ENCODE measurements at regions not wholly inside any gene's neighbourhood (a gene's known extent, or its start where the extent isn't known, plus 50 kb on each side); places are given as distances from the start of the nearest gene placed in this dataset.

DNA sequence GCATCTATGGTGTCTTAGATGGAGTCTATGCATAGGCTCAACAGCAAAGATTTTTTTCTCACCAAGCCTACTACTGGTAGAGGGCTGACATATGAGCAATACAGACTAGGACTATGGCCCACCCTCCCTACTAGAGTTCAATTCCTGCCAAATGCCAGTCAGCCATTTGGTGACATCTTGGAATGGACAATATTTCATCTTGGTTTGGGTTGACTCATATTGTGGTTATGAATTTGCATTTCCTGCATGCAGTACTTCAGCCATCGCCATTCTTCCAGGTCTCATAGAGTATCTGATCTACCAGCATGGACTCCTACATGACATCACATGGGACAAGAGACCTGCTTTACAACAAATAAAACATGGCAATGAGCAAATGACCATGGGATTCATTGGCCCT lies 778.1 kb upstream of the SOX9 start:
- DNase-seq (ENCODE audit: low read depth) = no peak
- TF ChIP-seq, protein P1, sequence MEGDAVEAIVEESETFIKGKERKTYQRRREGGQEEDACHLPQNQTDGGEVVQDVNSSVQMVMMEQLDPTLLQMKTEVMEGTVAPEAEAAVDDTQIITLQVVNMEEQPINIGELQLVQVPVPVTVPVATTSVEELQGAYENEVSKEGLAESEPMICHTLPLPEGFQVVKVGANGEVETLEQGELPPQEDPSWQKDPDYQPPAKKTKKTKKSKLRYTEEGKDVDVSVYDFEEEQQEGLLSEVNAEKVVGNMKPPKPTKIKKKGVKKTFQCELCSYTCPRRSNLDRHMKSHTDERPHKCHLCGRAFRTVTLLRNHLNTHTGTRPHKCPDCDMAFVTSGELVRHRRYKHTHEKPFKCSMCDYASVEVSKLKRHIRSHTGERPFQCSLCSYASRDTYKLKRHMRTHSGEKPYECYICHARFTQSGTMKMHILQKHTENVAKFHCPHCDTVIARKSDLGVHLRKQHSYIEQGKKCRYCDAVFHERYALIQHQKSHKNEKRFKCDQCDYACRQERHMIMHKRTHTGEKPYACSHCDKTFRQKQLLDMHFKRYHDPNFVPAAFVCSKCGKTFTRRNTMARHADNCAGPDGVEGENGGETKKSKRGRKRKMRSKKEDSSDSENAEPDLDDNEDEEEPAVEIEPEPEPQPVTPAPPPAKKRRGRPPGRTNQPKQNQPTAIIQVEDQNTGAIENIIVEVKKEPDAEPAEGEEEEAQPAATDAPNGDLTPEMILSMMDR (IDR thresholded peaks at IDR 0.05; ENCODE audit: control insufficient read depth, extremely low read depth, insufficient read depth) = no peak

DNA sequence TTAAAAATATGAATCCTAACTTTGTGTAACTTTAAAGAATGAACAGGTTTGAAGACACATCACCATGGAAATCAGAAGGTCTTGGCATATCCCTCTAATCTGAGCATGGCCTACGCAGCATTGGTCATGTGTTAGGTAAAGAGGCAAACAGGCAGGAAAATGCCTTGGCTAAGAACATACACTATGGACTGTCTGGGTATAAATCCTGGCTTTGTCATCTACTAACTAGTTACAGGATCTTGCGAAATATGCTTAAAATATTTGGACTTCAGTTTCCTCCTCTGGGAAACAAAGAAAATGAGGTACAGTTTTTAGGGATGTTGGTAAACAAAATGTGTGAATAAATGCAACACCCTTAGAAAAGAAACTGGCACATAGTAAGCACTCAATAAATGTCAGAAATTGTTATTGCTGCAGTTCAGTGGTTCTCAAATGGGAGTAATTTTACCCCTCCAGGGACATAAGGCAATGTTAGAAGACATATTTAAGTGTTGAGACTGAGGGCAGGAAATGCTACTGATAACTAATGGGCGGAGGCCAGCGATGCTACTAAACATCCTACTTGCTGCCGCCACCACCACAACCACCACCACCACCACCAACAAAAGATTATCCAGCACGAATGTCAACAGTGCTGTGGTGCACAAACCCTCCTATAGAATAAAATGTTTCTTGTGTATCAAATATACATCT lies 770.8 kb upstream of the SOX9 start:
- TF ChIP-seq, protein P1 (IDR thresholded peaks at IDR 0.05; ENCODE audit: control insufficient read depth, extremely low read depth, insufficient read depth) = no peak
- no peak overlapping the region for H3K4me3 ChIP-seq (ENCODE audit: low read depth, low read length)
- no peak for DNase-seq (ENCODE audit: low read depth)

More for the DNA sequence above, 778.1 kb upstream of the SOX9 start:
- H3K4me3 ChIP-seq (ENCODE audit: low read depth, low read length) = no peak overlapping the region

DNA sequence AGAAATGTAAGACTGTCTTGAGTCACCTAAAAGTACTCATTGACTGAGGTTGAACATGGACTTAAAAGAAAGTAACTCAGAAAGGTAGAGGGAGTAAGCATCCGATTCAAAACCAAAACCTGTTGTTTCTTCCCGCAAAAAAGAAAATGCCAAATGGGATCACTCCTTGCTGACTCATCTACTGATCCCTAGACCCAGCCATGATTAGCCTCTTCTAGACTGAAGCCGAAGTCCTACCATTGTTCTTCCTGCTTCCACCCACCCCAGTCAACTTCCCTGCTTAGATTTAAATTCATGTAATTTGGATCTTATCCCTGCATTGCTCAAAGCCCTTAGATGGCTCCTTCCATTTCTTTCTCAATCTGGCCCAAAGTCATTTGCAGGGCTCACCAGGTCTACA lies 760.5 kb upstream of the SOX9 start:
- no peak for DNase-seq (ENCODE audit: low read depth)
- TF ChIP-seq, protein P1 (IDR thresholded peaks at IDR 0.05; ENCODE audit: control insufficient read depth, extremely low read depth, insufficient read depth) = no peak
- no peak overlapping the region for H3K4me3 ChIP-seq (ENCODE audit: low read depth, low read length)

DNA sequence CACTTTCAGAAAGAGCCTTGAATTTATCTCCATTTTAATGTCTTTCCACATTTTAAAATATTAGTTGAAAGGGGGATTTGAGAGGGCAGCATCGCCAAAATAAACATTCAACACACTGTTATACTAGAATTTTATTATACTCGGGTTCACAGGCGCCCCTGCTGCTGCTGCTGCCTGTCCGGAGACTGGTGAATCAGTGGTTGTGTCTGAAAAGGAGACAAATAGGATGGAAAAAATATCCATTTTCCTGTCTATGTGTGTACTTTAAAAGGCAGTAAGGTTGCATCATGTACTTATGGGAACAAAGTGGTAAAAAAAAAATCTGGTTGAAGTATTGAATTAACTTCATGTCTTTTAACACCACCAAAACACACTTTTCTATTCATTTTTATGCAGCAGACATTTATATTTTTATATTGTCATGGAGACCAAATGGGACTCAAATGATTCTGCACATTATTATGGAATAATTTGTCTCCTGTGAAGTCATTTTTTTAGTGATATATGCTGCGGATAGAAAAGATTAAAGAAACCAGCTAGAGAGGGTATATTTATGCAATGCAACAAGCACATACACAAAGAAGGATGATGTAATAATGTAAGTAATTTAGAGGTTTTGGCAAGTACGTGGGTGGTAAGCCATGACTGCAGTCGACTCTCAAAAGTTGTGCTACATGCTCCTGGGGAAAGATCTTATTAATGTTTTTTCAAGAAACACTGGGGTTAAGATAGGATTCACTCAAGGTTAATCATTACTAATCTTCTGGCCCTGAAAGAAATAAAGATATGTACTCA lies 759.0 kb upstream of the SOX9 start:
- H3K4me3 ChIP-seq (ENCODE audit: low read depth, low read length) = no peak overlapping the region
- no peak for DNase-seq (ENCODE audit: low read depth)
- TF ChIP-seq, protein P1 (IDR thresholded peaks at IDR 0.05; ENCODE audit: control insufficient read depth, extremely low read depth, insufficient read depth) = no peak

DNA sequence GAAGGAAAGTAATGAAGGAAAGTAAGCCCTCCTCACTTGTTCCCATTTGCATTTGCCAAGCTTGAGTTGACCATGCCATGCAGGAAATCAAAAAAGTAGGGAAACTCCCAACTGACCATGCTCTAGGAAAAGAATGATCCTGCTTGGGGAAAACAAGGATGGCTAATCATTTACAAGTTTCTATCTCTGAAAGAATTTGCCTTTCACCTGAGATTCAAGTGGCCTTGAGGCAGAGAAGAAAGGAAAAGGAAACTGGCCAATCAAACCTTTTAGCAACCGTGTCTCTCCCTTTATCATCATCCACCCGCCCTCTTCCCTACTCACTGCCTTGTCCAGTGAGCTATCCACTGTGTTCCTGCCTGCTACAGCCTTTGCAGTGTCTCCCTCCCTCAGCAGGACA lies 757.2 kb upstream of the SOX9 start:
- H3K4me3 ChIP-seq (ENCODE audit: low read depth, low read length) = no peak overlapping the region
- TF ChIP-seq, protein P1 (IDR thresholded peaks at IDR 0.05; ENCODE audit: control insufficient read depth, extremely low read depth, insufficient read depth) = no peak
- no peak for DNase-seq (ENCODE audit: low read depth)

DNA sequence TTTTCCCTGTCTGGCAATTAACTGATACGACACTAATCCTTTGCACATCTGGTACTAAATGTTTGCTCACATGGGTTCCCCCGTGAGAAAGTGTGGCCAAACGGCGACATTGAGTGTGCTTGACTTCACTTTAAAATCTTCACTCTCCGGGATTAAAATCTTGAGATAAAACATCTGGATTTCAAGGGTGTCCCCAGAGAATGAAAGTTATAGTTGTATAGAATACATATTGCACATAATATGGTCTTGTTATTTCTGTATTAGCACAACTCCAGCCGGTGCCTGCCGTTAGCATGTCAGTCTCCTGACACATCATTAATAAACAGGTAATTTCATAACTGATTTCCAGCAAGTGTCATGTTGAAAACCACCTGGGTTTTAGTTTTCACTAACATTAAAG lies 749.0 kb upstream of the SOX9 start:
- DNase-seq (ENCODE audit: low read depth) = no peak
- TF ChIP-seq, protein P1 (IDR thresholded peaks at IDR 0.05; ENCODE audit: control insufficient read depth, extremely low read depth, insufficient read depth) = no peak

More for the DNA sequence above, 749.0 kb upstream of the SOX9 start:
- H3K4me3 ChIP-seq (ENCODE audit: low read depth, low read length) = no peak overlapping the region

Data from LNCaP clone FGC (cell line).